Frontal cortex (tissue), 3 donors: ENCODE measurements at regions not wholly inside any gene's neighbourhood (a gene's known extent, or its start where the extent isn't known, plus 50 kb on each side); places are given as distances from the start of the nearest gene placed in this dataset.

Experiments used
- DNase-seq, 2 donors: peaks; one replicate each; pipeline ENCODE4 v3.0.0; 2012; ENCODE audit warnings: low spot score in 2 of 2
- FAIRE-seq: peaks from 2 replicates; lab custom pipeline; 2012; peaks lifted over from hg19 to GRCh38; lab: Jason Lieb, UNC
- donor health status: control.
- donor health status: control.
- donor health status: control.

GRCh38 chr2:160973991-160974390, 186.2 kb upstream of the TANK start:
- DNase-seq = no peak
- no peak for FAIRE-seq

GRCh38 chr2:160974803-160975202, 185.4 kb upstream of the TANK start:
- DNase-seq (no peak), FAIRE-seq (no peak)

GRCh38 chr2:160976797-160977196, 183.4 kb upstream of the TANK start:
- DNase-seq = no peak
- no peak for FAIRE-seq

DNA sequence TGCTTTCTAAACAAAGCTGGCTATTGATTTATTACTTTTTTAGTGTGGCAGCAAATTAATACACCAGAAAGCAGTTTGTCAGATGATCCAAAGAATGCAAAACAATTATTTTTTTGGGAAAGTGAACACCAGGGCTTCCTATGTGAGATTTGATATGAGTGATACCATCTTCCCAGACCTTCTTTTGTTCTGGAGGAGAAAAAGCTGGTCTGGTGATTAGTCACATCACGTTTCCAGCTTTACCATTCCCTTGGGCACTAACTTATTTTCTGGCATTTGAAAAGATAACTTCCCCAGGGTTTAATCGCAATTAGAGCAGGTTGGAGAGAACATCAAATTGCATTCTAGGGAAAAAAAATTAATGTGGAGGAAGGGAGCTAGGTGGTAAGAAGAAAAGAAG, 182.9 kb upstream of the TANK start:
- no peak for FAIRE-seq
- DNase-seq = no peak

- DNase-seq = no peak
- no peak for FAIRE-seq
These were observed 182.4 kb upstream of the TANK start for GRCh38 chr2:160977854-160978253.

DNA sequence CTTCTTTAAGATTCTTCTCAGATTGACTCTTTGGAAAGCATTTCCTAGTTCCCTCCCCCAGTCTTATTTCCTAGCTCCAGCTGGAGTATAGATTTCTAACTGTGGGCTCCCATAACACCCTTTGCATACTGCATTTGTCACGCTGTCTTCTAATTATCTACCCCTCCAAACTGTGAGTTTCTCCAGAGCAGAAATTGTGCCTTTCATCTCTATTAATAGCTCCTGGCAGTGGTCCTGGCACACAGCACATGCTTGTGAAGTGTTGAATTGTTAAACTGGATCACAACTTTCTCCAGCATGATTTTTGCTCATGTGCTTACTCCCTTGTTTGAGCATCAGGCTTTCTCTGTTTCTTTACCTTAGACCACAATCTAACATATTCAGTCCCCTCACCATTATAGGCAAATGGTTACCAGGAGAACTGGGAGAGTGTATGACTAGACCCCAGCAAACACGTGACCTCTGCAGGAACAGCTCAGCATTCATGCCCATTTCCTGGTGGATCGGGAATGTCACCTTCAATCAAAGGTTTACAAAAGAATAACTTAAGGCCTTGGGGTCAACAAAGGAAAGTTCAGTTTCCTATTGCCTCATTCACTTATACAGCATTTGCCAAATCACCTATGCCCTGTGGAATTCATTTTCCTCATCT, 175.7 kb upstream of the TANK start:
- DNase-seq = no peak
- FAIRE-seq = no peak

GRCh38 chr2:160989778-160990177, 170.4 kb upstream of the TANK start:
- DNase-seq = no peak
- no peak for FAIRE-seq

DNA sequence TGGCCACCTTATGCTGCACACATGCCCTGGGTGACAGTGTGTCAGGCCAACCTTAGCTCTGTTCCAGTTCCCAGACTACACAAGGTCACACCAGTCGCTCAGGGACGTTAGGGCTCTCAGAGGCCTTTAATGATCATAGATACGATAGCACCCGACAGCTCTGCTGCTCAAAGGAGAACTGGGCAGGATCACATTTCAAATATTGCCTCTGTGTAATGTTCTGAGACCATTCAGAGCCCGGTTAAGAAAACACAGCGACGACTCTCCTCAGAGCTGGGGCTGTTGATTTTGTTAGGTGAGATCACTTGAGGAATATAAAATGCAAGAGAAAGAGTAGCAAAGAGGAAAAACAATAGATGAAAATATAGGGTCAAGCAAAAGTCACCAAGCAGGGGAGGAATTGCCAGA, 166.6 kb upstream of the TANK start:
- no peak for FAIRE-seq
- DNase-seq = no peak

- FAIRE-seq (peak; percentile 66), DNase-seq (peak; percentile 20 to 42)
These were observed 165.9 kb upstream of the TANK start for GRCh38 chr2:160994141-160995002.

DNA sequence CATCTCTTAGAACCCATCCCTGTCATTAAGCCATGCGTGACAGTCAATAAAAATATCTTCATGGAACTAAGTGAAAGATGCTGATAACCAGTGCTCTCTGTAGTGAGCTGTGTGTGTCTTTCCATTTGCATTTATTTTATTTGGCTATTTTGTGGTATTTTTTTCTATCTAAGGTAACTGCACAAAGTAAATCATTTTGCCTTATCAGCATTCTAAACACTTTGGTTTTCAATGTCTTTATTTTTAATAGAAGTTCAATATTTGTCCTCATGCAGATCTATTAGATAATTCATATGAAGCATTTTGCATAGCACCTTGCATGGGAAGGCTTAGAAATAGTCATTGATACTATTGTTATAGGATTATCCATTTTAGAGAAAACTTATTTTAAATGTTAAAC, 163.6 kb upstream of the TANK start:
- DNase-seq = no peak
- no peak for FAIRE-seq

DNA sequence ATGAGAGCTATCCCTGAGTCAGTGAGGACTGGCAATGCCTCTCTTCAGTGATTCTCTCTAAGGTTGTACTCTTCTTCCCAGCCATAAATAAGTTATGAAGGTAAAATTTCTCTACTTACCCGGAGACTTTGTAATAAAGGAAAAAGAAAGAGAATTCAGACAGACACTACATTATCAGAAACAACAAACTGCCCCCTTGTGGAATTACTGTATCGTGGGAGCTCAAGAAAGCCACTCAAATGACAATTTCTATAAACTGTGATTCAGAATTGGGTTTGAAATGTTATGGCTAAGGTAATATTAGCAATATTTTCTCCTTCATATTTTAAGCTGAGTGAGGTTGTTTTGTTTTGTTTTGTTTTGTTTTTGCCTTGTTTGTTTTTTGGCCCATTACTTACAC, 155.8 kb upstream of the TANK start:
- FAIRE-seq (no peak), DNase-seq (no peak)

DNA sequence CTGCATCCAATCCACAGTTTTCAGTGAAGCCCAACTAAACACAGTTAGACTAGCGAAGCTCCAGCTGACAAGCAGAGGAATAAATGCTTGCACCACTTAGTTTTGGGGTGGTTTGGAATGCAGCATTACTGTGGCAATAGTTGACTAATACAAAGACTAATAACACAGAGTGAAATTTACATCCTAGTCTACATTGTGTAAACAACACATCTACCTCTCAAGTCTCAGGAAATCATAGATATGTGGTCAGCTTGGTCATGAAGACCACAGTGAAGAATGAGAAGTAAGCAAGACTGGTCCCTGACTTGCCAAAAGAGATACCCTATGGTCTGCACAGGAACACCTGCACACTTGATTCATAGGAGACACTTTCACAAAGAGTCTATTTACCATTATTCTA, 155.1 kb upstream of the TANK start:
- FAIRE-seq (no peak), DNase-seq (no peak)

- FAIRE-seq (no peak), DNase-seq (no peak)
These were observed 151.9 kb upstream of the TANK start for GRCh38 chr2:161008311-161008710.

DNA sequence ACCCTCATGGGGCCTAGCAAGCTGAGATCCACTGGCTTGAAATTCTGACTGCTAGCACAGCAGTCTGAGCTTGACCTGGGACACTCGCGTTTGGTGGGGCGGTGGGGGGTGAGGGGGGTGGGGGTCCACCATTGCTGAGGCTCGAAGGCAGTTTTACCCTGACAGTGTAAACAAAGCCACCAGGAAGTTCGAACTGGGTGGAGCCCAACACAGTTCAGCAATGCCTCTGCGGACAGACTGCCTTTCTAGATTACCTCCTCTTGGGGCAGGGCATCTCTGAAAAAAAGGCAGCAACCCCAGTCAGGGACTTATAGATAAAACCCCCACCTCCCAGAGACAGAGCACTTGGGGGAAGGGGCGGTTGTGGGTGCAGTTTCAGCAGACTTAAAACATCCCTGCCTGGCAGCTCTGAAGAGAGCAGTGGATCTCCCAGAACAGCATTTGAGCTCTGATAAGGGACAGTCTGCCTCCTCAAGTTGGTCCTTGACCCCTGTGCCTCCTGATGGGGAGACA, 149.7 kb upstream of the TANK start:
- DNase-seq = no peak
- no peak for FAIRE-seq

DNA sequence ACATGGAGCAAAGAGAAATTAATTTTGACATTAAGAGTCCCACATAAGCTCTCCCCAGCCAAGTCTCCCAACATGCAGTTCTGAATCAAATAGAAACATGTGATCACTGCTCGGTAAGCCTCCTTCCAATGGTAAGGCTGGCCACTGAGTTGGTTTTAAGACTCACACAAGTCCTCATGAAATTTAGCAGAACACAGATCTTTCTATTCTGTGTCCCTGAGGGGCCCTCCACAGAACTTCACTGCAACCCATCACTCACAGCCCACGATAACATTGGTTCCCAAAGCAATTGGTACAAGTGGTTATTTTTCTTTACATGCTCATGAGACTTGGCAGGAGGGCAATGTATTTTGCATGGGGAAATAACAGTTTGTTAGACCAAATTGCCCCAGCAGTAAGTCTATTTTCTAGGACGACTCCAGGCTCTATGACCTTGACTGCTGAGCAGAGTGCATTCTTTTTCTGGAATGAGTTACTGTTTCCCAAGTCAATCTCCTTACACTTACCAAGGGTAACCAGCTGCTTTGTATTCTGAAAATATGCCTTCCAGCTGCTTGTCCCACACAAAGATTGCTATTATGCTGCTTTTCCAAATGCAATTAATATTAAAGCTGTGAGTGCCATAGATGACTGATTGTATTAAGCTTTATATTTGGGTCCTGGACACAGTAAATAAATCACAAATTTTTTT, 142.3 kb upstream of the TANK start:
- no peak for DNase-seq
- no peak for FAIRE-seq

DNA sequence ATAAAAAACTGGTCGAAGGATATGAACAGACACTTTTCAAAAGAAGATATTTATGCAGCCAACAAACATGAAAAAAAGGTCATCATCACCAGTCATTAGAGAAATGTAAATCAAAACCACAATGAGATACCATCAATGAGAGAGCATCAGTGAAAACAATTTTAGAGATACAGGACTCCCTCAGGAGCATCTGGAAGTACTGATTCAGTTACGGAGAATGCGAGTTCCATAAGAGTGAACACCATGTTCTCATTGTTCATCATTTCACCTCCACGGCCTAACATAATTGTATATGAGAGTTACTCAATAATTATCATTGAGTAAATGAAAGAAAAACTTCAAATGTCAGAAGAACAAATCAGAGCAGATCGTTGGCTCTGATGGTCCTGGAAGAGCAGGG, 140.9 kb upstream of the TANK start:
- no peak for DNase-seq
- FAIRE-seq = no peak

DNA sequence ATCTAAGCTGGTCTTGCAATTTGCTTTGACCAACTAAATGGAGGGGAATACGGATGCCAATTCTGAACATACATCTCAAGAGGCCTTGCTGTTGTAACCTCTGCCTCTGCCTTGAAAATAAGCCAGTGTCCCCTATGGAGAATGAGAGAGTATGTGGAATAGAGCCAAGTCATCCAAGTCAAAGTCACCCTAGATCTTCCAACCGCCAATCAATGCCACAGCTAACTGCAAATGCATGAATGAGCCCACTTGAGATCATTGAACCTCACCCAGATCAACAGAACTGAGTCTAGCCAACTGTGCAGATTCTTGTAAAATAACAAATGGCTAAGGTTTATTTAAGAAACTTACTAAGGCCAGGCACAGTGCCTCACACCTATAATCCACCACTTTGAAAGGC, 139.8 kb upstream of the TANK start:
- no peak for FAIRE-seq
- no peak for DNase-seq

DNA sequence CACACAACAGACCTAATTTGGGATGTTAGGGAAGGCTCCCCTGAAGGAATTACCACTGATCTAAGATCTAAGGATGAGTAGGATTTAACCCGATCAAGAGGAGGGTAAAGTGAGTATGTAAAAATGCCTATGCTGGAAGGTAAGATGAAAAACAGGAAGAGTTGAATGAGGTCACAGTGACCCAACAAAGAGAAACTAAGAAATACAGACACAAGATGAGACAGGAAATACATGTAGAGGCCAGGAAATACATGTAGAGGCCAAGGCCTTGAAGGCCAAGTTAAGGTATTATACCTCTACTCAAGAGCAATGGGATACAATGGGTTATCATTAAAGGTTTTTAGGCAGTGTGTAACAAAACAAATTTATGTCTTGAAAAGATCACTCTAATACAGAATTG, 131.6 kb upstream of the TANK start:
- no peak for FAIRE-seq
- no peak for DNase-seq

- FAIRE-seq (no peak), DNase-seq (no peak)
These were observed 130.9 kb upstream of the TANK start for GRCh38 chr2:161029321-161029720.

DNA sequence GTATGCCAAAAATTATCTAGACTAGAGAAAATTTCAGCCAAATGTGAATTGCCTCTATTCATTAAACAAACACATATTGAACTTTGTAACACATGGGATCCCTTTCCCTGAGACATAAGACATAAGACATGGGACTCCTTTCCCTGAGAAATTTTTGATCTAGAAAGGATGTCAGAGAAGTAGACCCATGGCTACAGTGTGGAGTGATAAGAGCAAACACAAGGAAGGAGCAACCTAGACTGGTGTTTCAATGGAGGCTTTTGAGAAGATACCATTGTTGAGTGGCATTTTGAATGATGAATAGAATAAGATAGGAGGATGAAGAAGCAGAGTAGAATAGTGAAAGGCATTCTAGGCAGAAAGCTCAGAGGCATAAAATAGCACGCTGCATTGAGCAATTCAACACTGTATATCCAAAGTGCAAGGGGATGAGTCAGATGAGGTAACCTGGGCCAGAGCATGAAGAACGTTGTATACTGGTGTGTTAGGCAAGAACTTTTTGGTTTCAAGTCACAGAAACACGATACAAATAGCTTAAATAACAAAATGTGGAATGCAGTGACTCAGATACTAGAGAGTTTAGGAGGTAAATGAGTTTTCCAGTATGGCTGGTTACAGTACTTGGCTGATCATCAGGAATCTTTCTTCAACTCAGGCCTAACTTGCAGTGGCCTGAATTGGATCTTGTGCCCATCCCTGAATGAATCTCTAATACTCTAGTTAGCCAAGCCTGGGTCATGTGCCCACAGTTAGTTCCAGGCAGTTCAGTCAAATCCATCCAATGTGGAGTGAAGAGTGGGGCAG, 129.8 kb upstream of the TANK start:
- FAIRE-seq = no peak
- no peak for DNase-seq
